Cardiac fibroblast (primary cell): ENCODE measurements at regions not wholly inside any gene's neighbourhood (a gene's known extent, or its start where the extent isn't known, plus 50 kb on each side); places are given as distances from the start of the nearest gene placed in this dataset.

Experiments
- DNase-seq, 2 donors: peaks; one replicate each; pipeline versions ENCODE4 v3.0.0 to v3.0.0-alpha.2; 2010; ENCODE audit warnings: low read depth in 2 of 2
- H3K4me3 ChIP-seq, 2 donors: replicated peaks in 1 of 2; 1 replicate in 1 of 2; 2 replicates in 1 of 2; pipeline ENCODE4 v1.5.1; 2011; ENCODE audit warnings: low read depth in 2 of 2, low read length in 2 of 2, mild to moderate bottlenecking in 2 of 2, moderate library complexity in 1 of 2
- CTCF ChIP-seq: IDR thresholded peaks from one replicate; pipeline ENCODE4 v1.5.1; 2011; ENCODE audit warnings: low read depth, mild to moderate bottlenecking, low read length, inconsistent platforms

GRCh38 chr11:45569776-45570175, 95.6 kb downstream of the CHST1 start:
- no peak for DNase-seq
- H3K4me3 ChIP-seq, result no peak overlapping the region
- TF ChIP-seq CTCF, result no peak

- TF ChIP-seq CTCF, result no peak
- no peak for DNase-seq
- H3K4me3 ChIP-seq, result no peak overlapping the region
Observed at GRCh38 chr11:45568049-45568448, 97.4 kb downstream of the CHST1 start.

- no peak overlapping the region for H3K4me3 ChIP-seq
- TF ChIP-seq CTCF, result no peak
- DNase-seq, result no peak
Observed at GRCh38 chr11:45565446-45565988, 99.9 kb downstream of the CHST1 start.

GRCh38 chr11:45563810-45564209, 101.6 kb downstream of the CHST1 start:
- no peak overlapping the region for H3K4me3 ChIP-seq
- DNase-seq, result peak in 1 of 2 donors; percentile 62
- TF ChIP-seq CTCF, result no peak

GRCh38 chr11:45563171-45563570, 102.3 kb downstream of the CHST1 start:
- H3K4me3 ChIP-seq, result no peak overlapping the region
- no peak for TF ChIP-seq CTCF
- no peak for DNase-seq

- no peak for DNase-seq
- H3K4me3 ChIP-seq, result no peak overlapping the region
- no peak for TF ChIP-seq CTCF
Observed at GRCh38 chr11:45560913-45561281, 104.5 kb downstream of the CHST1 start.
